Ovary (tissue), 3 donors: ENCODE measurements at regions not wholly inside any gene's neighbourhood (a gene's known extent, or its start where the extent isn't known, plus 50 kb on each side); places are given as distances from the start of the nearest gene placed in this dataset.

ENCODE experiments used
- CTCF ChIP-seq, 3 donors: fragments of 450-650 bp in 2 of 3; fragments of 200-600 bp in 1 of 3; IDR thresholded peaks; one replicate each; pipeline versions ENCODE4 v1.5.1 to v1.8.0; 2016 to 2022; ENCODE audit warnings: antibody characterized with exemption in 3 of 3, mild to moderate bottlenecking in 1 of 3
- POLR2A ChIP-seq: fragments of 450-650 bp; IDR thresholded peaks from one replicate; pipeline ENCODE4 v1.6.1; 2017; ENCODE audit warnings: antibody characterized with exemption, mild to moderate bottlenecking, moderate library complexity
- donor health status: DM: no; HTN: no; CAD: no.

- no peak for TF ChIP-seq CTCF (IDR thresholded peaks at IDR 0.05)
- no peak for TF ChIP-seq POLR2A
Observed at GRCh38 chr13:104920091-104920490, 1615.4 kb downstream of the EFNB2 start.
